GM12892 (cell line): ENCODE measurements at regions not wholly inside any gene's neighbourhood (a gene's known extent, or its start where the extent isn't known, plus 50 kb on each side); places are given as distances from the start of the nearest gene placed in this dataset.
"Not testable (repeated sequence)": the region's sequence is repeated elsewhere in the genome, so short reads cannot be mapped to it uniquely, and the experiment has no call there.

Experiments
- DNase-seq: peaks from one replicate; pipeline ENCODE4 v3.0.0; 2011; ENCODE audit not compliant: insufficient read length
- FAIRE-seq: peaks from 2 replicates; lab custom pipeline; 2011; peaks lifted over from hg19 to GRCh38; lab: Jason Lieb, UNC
- POLR2A ChIP-seq: IDR thresholded peaks from 2 replicates; pipeline ENCODE4 v1.6.1; 2011; ENCODE audit warnings: low read depth, low read length, control low read depth
- POLR2AphosphoS5 ChIP-seq: IDR thresholded peaks from 2 replicates; pipeline ENCODE4 v1.6.1; 2011; ENCODE audit warnings: low read depth, low read length, control low read depth
- TAF1 ChIP-seq: IDR thresholded peaks from 2 replicates; pipeline ENCODE4 v1.6.1; 2011; ENCODE audit warnings: low read depth, mild to moderate bottlenecking, control low read depth, low read length, borderline replicate concordance

- no peak for FAIRE-seq
- DNase-seq, result no peak
- TF ChIP-seq POLR2A, result no peak
- TF ChIP-seq POLR2AphosphoS5, result no peak
- no peak for TF ChIP-seq TAF1
These were observed 96.0 kb upstream of the FHL2 start for GRCh38 chr2:105494683-105495425.

- DNase-seq, result no peak
- TF ChIP-seq POLR2AphosphoS5, result no peak
- TF ChIP-seq TAF1, result no peak
- TF ChIP-seq POLR2A, result no peak
- FAIRE-seq, result no peak
These were observed 92.1 kb upstream of the FHL2 start for GRCh38 chr2:105490956-105491355.

- DNase-seq (no peak), FAIRE-seq (no peak)
- no peak for TF ChIP-seq POLR2AphosphoS5
- no peak for TF ChIP-seq TAF1
- TF ChIP-seq POLR2A, result no peak
These were observed 91.4 kb upstream of the FHL2 start for GRCh38 chr2:105490204-105490603.

GRCh38 chr2:105489168-105489878 is 90.5 kb upstream of the FHL2 start:
- no peak for FAIRE-seq
- no peak for DNase-seq
- TF ChIP-seq POLR2AphosphoS5 (no peak), TAF1 (no peak), POLR2A (no peak)

GRCh38 chr2:105488285-105488684 is 89.4 kb upstream of the FHL2 start:
- TF ChIP-seq TAF1 (no peak), POLR2A (no peak), POLR2AphosphoS5 (no peak)
- FAIRE-seq (no peak), DNase-seq (no peak)

- no peak for TF ChIP-seq POLR2A
- TF ChIP-seq TAF1, result no peak
- no peak for TF ChIP-seq POLR2AphosphoS5
These were observed 88.6 kb upstream of the FHL2 start for GRCh38 chr2:105487142-105488069.

GRCh38 chr2:105486762-105487141 is 87.9 kb upstream of the FHL2 start:
- no peak for DNase-seq
- FAIRE-seq, result no peak
- TF ChIP-seq POLR2AphosphoS5 (no peak), POLR2A (no peak), TAF1 (no peak)

More at GRCh38 chr2:105487142-105488069, 88.6 kb upstream of the FHL2 start:
- DNase-seq (no peak), FAIRE-seq (no peak)

GRCh38 chr2:105478670-105479069 is 79.8 kb upstream of the FHL2 start:
- no peak for FAIRE-seq
- DNase-seq, result no peak
- TF ChIP-seq POLR2A, result no peak
- TF ChIP-seq TAF1, result no peak
- TF ChIP-seq POLR2AphosphoS5, result no peak

GRCh38 chr2:105477050-105477620 is 78.3 kb upstream of the FHL2 start:
- DNase-seq, FAIRE-seq: not testable (repeated sequence)

GRCh38 chr2:105473011-105473410 is 74.2 kb upstream of the FHL2 start:
- no peak for DNase-seq
- no peak for FAIRE-seq
- TF ChIP-seq POLR2A (no peak), POLR2AphosphoS5 (no peak), TAF1 (no peak)

GRCh38 chr2:105470979-105471378 is 72.1 kb upstream of the FHL2 start:
- no peak for DNase-seq
- FAIRE-seq, result no peak
- TF ChIP-seq POLR2A, result no peak
- TF ChIP-seq POLR2AphosphoS5, result no peak
- no peak for TF ChIP-seq TAF1
